Suppressor macrophage (primary cell): ENCODE measurements at regions not wholly inside any gene's neighbourhood (a gene's known extent, or its start where the extent isn't known, plus 50 kb on each side); places are given as distances from the start of the nearest gene placed in this dataset.
A peak's percentile ranks its signal among the peaks of the same experiment; 100 is the strongest.

Experiments
- DNase-seq, 4 experiments: peaks; one replicate each; pipeline ENCODE4 v3.0.0-alpha.2; 2020 to 2022

DNA sequence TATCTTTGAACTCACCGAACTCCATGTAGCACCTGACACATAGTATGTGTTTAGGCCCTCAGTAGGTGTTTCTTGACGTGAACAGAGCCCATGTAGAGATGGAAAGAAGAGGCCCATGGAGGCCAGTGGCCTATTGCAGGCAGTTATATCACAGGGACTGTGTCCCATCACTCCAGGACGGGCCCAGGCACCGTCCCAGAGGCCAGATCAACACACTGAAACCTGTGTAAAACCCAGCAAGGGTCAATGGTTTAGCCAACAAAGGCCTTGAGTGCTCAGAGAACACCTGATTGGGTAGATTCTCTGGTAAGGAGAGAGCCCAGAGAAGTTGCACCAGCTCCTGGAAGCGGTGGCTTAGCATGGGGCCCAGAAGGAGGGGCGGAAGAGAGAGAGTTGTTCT, 82.8 kb downstream of the INHBB start:
- no peak for DNase-seq

DNA sequence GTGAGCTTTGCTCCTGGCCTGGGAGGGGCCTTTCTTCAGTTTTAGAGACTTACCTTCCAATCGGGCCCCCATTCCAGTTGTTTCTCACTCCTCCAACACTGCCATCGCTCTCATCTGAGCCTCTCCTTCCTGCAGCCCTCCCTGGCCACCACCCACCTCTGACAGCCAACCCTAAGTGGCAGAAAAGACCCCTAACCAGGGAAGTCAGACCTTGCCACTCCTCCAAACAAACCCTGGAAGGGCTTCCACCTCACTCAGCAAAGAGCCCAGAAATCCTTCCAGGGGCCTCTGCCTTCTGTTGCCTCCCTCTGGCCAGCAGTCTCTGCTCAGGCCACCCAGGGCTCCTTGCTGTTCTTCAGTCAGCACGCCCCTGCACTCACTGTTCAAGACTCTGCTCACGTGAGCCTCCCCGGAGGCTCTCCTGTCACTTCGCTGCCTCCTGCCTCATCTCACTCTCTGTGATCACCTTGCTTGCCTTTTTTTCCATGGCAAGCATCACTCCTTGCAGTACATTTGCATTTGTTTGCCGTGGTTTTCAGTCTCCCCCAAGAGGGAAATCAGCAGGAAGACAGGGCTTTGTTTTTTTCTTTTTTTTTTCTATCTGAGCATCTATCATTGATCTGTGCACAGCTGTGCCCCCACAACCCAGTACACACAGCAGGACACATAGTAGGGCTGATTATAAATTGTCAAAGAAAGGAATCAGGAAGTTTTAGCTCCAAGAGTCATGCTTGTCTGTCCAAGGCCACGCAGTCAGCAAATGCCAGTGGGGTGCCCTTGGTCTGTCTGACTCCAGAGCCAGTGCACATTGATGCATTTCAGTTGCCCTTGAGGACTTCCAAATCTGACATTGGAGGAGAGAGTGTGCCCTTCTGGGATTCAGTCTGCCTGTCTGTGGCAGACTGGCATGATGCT, 83.9 kb downstream of the INHBB start:
- no peak for DNase-seq

GRCh38 chr2:120430501-120430830, 84.5 kb downstream of the INHBB start:
- no peak for DNase-seq

DNA sequence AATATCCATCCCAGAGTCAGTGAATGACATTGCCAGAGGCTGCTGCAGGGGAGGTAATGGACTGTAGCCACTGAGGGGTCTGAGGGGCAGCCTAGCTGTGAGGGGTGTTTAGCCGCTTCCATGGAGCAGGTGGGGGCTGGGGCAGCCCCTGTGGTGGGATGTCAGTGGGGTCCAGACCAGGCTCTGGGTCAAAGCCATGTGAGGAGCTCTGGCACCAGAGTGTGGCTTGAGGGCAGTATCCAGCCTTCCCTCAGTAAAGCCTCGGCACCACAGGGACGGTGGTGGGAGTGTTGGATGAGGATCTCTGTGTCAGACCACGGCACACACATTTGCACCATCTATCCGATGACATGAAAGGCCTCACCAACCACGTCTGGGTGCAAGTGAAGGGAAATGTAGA, 85.0 kb downstream of the INHBB start:
- DNase-seq, result no peak

- no peak for DNase-seq
Observed at GRCh38 chr2:120431386-120432292, 85.7 kb downstream of the INHBB start.

- DNase-seq, result no peak
Observed at GRCh38 chr2:120432293-120432975, 86.5 kb downstream of the INHBB start.

- DNase-seq, result no peak
Observed at GRCh38 chr2:120432976-120433815, 87.3 kb downstream of the INHBB start.

GRCh38 chr2:120433816-120434290, 87.9 kb downstream of the INHBB start:
- no peak for DNase-seq

GRCh38 chr2:120434492-120435308, 88.8 kb downstream of the INHBB start:
- no peak for DNase-seq

DNA sequence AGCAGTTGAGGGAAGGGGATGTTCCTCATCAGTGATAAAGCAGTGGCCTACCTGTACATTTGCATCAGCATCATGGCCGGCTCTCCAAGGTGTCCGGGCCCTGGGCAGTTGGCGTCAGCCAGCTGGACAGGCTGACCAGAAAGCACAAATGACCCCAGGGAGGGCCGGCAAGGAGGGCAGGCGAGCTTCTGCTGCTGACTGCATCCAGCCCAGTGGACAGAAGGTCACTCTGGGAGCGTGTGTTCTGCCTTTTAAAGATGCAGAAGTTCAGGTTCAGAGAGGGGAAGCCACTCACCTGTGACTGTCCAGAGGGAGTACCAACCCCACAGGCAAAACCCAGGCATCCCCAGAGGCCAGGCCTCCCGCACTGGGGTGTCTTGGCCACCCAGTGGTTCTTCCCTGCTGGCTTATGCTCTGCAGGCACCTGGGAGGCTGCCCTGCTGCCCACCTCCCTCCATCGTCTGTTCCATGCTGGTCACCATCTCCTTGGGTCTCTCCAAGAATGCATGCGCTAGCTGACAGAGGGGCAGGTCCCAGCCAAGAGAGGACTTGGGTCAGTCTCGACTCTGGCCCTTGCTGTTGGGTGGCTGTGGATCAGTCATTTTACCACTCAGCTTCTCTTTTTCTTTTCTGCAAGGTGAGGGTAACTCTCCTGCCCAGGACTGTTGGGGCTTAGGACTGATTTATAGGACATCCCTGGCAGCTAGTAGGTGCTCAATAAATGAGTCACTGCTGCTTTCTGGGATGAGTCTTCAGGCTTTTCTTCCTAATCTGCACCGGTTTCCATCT, 89.9 kb downstream of the INHBB start:
- no peak for DNase-seq

GRCh38 chr2:120436460-120436739, 90.5 kb downstream of the INHBB start:
- DNase-seq, result no peak

DNA sequence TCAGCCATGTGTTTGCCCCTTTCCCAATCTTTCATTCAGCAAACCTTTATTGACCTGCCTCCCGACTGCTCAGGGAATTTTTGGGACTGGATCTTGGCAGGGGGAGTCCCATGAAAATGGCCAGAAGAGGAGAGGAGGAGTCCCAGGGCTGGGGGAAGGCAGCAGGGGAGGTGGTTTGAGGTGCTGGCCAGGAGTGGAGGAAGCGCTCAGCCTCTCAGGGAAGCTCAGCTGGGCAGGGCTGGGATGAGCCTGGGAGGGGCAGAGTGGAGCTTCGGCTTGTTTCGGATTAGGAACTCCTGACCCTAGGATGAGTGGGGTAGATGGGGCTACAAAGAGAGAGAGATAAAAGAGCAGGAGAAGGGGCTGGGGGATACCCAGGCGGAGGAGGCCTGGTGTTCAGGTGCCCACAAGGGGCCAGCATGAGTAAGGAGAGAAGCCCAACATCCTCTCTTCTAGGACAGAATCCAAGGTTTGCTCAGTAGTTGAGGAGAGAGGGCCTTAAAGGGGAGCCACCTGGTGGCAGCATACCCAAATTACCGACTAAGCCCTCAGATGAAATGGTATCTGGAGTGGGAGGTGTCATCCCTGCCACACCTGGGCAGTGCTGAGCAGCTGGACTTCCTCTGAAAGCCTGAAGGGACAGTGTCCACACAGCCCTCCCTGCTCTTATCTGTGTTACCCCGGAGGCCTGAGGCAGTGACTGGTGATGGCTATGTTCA, 91.1 kb downstream of the INHBB start:
- DNase-seq, result peak; percentile 32 to 70 (median 46)

DNA sequence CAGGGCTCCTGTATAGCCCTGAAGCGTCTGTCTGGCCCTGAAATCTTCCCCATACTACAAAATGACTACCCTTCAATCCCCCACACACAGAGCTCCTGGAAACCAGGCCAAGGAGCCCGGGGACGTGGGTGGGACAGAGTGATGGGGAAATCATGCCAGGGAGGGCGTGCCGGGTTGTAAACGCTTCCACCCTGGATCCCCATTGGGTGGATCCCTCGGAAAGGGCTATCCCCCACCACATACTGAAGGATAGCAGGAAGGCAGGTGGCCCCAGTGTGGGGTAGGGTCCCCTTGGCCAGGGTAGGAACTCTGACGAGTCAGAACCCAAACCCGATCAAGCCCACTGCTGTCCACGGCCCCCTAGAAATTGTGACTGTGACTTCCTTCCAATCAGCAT, 91.7 kb downstream of the INHBB start:
- DNase-seq, result no peak

DNA sequence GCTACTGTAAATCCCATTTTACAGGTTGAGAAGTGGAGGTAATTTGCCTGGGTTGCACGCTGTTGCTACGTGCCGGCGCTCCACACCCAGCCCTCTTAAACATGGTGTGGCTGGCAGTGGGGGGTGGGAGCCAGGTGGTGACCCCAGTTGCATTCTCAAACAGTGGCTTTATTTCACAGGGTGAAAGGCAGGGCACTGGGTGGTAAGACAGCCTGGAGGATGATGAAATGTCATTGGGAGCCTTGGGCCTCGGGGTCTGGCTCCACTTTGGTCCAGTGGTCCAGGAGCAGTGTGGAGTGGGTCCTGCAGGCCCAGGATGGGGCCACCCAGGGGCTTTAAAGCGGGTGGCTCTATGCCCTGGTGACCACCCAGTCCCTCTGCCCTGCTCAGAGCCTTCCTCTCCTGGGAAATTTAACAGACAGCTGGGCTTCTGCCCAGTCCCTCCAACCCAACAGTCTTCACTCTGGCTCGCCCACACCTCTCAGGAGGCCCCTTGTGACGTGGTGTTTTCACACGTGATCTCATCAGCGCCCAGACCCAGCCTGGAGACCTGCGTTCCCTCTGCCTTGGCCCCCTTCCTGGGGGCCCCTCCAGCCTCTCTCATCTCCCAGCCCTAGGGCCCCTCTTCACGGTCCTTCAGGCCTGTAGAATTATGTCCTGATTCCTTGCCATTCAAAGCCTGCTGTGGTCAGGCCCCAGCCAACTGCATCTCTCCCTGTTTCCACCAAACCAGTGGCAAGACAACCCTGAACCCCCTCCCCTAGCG, 92.5 kb downstream of the INHBB start:
- no peak for DNase-seq

DNA sequence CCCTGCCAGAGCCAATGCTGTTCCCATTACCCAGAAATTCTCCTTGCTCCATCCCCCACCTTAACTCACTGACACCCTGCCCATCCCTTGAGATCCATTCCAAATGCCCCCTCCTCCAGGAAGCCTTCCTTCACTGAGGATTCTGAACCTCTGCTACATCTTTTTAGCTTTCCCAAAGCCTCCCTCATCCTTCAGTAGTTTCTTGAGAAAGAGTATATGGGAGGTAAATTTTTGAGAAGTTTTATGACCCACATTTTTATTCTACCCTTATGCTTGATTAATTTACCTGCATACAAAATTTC, 93.1 kb downstream of the INHBB start:
- DNase-seq, result no peak

DNA sequence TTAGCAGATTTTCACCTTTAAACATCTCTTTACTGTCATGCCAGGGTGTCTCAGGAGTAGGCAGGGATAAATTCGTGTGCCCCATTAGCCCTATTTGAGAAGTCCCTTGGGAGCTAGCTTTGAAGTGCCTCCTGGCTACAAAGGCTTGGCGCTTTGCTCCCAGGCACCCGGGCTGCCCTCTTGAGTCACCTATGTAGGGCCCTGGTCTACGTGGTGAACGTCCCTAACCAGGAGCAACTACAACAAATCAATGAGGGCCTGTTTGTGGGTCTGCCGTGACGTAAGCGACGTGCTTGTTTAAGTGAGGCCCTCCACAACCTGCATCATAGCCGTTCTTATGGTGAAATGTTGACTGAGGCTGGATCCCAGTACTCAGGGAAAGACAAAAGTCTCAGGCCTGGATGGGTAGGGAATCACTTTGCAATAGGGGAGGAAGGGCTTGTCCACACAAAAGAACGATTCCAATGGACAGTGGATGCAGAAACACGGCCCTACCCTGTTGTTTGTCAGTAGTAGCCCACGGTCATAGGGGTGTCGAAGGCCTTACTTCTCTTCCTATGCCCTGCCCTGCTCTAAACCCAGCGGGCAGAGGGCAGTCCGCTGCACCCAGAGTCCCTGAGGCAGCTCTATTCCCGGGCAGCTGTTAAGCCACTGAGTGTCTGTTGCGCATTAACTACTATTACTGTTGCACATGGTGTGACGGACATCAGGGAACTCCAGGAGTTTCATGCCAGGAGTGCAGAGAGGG, 93.9 kb downstream of the INHBB start:
- no peak for DNase-seq

DNA sequence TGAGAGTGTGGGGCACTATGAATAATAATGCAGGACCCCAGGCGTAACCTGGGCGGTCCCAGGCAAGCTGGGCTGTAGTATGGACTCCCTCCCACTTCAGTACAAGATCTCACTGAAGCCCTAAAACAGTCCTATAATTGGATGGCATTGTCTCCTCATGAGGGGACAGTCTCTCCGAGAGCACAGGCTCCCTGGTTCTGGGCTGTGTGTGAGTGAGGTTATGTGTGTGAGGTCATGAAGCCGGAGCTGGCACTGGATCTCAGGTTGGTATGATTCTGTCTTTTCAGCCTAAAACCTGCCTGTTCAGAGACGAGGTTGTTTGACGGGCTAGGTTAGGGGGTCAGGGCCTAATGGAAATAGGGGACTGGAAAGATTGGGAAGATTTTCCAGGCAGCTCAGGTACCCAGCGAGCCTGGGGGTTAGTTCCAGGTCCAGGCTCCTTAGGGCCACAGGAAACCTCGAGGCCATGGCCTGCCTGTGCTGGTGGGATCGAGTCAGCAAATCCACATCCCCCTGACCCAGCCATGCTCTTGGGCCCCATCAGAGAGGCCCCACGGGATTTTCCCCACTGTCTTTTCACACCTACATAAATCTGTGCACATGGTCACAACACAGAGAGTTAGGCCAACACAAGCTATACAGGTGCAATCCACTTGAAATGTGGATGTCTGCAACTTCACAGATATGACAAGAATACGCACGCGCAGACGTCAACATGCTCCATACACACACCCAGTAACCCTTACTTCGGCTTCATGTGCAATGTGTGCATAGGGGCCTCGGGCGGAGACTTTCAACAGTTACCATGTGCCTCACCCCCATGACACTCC, 94.8 kb downstream of the INHBB start:
- DNase-seq, result no peak

DNA sequence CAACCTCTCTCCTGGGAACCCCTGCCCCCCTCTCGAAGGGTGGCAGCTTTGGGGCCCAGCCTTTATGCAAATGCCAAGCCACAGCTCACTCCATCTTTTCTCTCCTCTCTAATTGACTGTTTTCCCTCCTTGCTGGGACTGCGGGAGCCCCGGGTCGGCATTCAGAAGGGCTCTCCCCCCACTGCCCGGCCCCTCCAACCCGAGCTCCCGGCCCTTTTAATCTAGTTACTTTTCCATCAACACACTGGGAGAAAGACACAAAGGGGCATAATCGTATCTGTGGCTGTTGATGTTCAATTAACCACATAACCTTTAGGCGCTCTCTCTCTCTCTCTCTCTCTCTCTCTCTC, 95.4 kb downstream of the INHBB start:
- no peak for DNase-seq
